Hematopoietic multipotent progenitor cell treated with erythropoietin and hydrocortisone succinate and interleukin-3 and kit ligand, for 17 days (in vitro differentiated cells): ENCODE measurements at regions not wholly inside any gene's neighbourhood (a gene's known extent, or its start where the extent isn't known, plus 50 kb on each side); places are given as distances from the start of the nearest gene placed in this dataset.
"Not testable (repeated sequence)": the region's sequence is repeated elsewhere in the genome, so short reads cannot be mapped to it uniquely, and the experiment has no call there.

Source experiments
- DNase-seq: peaks from one replicate; pipeline ENCODE4 v3.0.0-alpha.2; 2015; ENCODE audit warnings: low spot score

- DNase-seq: no peak
Measured at GRCh38 chr13:28607187-28607955, 51.6 kb upstream of the POMP start.

- no peak for DNase-seq
Measured at GRCh38 chr13:28606466-28606865, 52.5 kb upstream of the POMP start.

- DNase-seq: not testable (repeated sequence)
Measured at GRCh38 chr13:28605147-28605546, 53.8 kb upstream of the POMP start.

GRCh38 chr13:28603043-28603664, 55.8 kb upstream of the POMP start:
- DNase-seq: no peak

GRCh38 chr13:28602580-28602979, 56.4 kb upstream of the POMP start:
- DNase-seq: no peak

- no peak for DNase-seq
Measured at GRCh38 chr13:28601581-28601980, 57.3 kb upstream of the POMP start.

GRCh38 chr13:28597641-28598040, 61.3 kb upstream of the POMP start:
- DNase-seq: no peak

GRCh38 chr13:28590461-28590860, 68.5 kb upstream of the POMP start:
- no peak for DNase-seq

- DNase-seq: no peak
Measured at GRCh38 chr13:28588296-28588695, 70.6 kb upstream of the POMP start.

- DNase-seq: no peak
Measured at GRCh38 chr13:28587174-28587540, 71.8 kb upstream of the POMP start.

- DNase-seq: no peak
Measured at GRCh38 chr13:28586439-28587173, 72.3 kb upstream of the POMP start.

- no peak for DNase-seq
Measured at GRCh38 chr13:28585561-28585960, 73.4 kb upstream of the POMP start.

GRCh38 chr13:28584873-28585381, 74.0 kb upstream of the POMP start:
- DNase-seq: no peak

- DNase-seq: no peak
Measured at GRCh38 chr13:28583651-28584091, 75.3 kb upstream of the POMP start.

- no peak for DNase-seq
Measured at GRCh38 chr13:28582892-28583240, 76.1 kb upstream of the POMP start.

- no peak for DNase-seq
Measured at GRCh38 chr13:28582225-28582891, 76.6 kb upstream of the POMP start.

GRCh38 chr13:28581451-28581850, 77.5 kb upstream of the POMP start:
- DNase-seq: no peak

GRCh38 chr13:28579736-28580135, 79.2 kb upstream of the POMP start:
- DNase-seq: no peak

GRCh38 chr13:28579322-28579721, 79.6 kb upstream of the POMP start:
- no peak for DNase-seq

GRCh38 chr13:28576067-28576466, 81.1 kb upstream of the FLT1 start:
- DNase-seq: no peak

GRCh38 chr13:28575200-28575599, 80.3 kb upstream of the FLT1 start:
- DNase-seq: no peak

- peak; percentile 43 for DNase-seq
Measured at GRCh38 chr13:28574617-28575142, 79.8 kb upstream of the FLT1 start.
